Liver (tissue), 8 donors: ENCODE measurements at regions not wholly inside any gene's neighbourhood (a gene's known extent, or its start where the extent isn't known, plus 50 kb on each side); places are given as distances from the start of the nearest gene placed in this dataset.

Experiments
- DNase-seq: peaks from one replicate; pipeline ENCODE4 v3.0.0-alpha.2; 2017; ENCODE audit warnings: low spot score
- H3K27ac ChIP-seq, 2 donors: one replicate each; pipeline ENCODE4 v1.7.0; 2013; ENCODE audit warnings: inconsistent platforms in 2 of 2, low read length in 2 of 2, control low read depth in 1 of 2, low read depth in 1 of 2, mild to moderate bottlenecking in 1 of 2
- H3K27me3 ChIP-seq, 4 donors: one replicate each; pipeline versions ENCODE4 v1.6.1 to v1.7.0; 2013; ENCODE audit warnings: low read length in 3 of 4, inconsistent platforms in 1 of 4, mild to moderate bottlenecking in 1 of 4, moderate library complexity in 1 of 4; ENCODE audit not compliant: control insufficient read depth in 4 of 4, insufficient read depth in 4 of 4
- H3K36me3 ChIP-seq, 4 donors: one replicate each; pipeline versions ENCODE4 v1.6.1 to v1.7.0; 2013; ENCODE audit warnings: low read length in 3 of 4, mild to moderate bottlenecking in 3 of 4, low read depth in 1 of 4, moderate library complexity in 1 of 4; ENCODE audit not compliant: control insufficient read depth in 4 of 4, insufficient read depth in 3 of 4
- H3K4me1 ChIP-seq, 4 donors: one replicate each; pipeline versions ENCODE4 v1.6.1 to v1.7.0; 2013; ENCODE audit warnings: low read length in 3 of 4, mild to moderate bottlenecking in 3 of 4, moderate library complexity in 1 of 4; ENCODE audit not compliant: control insufficient read depth in 4 of 4, insufficient read depth in 4 of 4
- H3K4me3 ChIP-seq, 3 donors: one replicate each; pipeline versions ENCODE4 v1.6.1 to v1.7.0; 2013; ENCODE audit warnings: low read length in 3 of 3, control low read depth in 1 of 3, low read depth in 1 of 3, mild to moderate bottlenecking in 1 of 3
- H3K9ac ChIP-seq, 2 donors: one replicate each; pipeline ENCODE4 v1.7.0; 2013; ENCODE audit warnings: low read length in 2 of 2, mild to moderate bottlenecking in 2 of 2, moderate library complexity in 2 of 2, control low read depth in 1 of 2, low read depth in 1 of 2
- H3K9me3 ChIP-seq, 4 donors: one replicate each; pipeline versions ENCODE4 v1.6.1 to v1.7.0; 2013; ENCODE audit warnings: low read length in 3 of 4; ENCODE audit not compliant: control insufficient read depth in 4 of 4
- EGR1 ChIP-seq, 2 donors: IDR thresholded peaks; 2 replicates each; pipeline ENCODE4 v1.6.1; 2016 to 2018; ENCODE audit warnings: antibody characterized with exemption in 2 of 2, low read depth in 2 of 2
- FOXA1 ChIP-seq: IDR thresholded peaks from 2 replicates; pipeline ENCODE4 v1.6.1; 2016; ENCODE audit warnings: antibody characterized with exemption
- FOXA2 ChIP-seq: IDR thresholded peaks from 2 replicates; pipeline ENCODE4 v1.6.1; 2016; ENCODE audit warnings: antibody characterized with exemption
- GABPA ChIP-seq, 2 donors: IDR thresholded peaks in 1 of 2; conservative IDR thresholded peaks in 1 of 2; 2 replicates each; pipeline ENCODE4 v1.6.1; 2016; ENCODE audit warnings: antibody characterized with exemption in 2 of 2, mild to moderate bottlenecking in 1 of 2, moderate library complexity in 1 of 2
- HNF4A ChIP-seq, 2 donors: conservative IDR thresholded peaks; 2 replicates each; pipeline ENCODE4 v1.6.1; 2016; ENCODE audit warnings: antibody characterized with exemption in 2 of 2, mild to moderate bottlenecking in 2 of 2
- JUND ChIP-seq, 2 donors: IDR thresholded peaks; 2 replicates each; pipeline ENCODE4 v1.6.1; 2016; ENCODE audit warnings: antibody characterized with exemption in 2 of 2
- MAX ChIP-seq: IDR thresholded peaks from 2 replicates; pipeline ENCODE4 v1.6.1; 2016; ENCODE audit warnings: antibody characterized with exemption
- NR2F2 ChIP-seq: IDR thresholded peaks from 2 replicates; pipeline ENCODE4 v1.6.1; 2016; ENCODE audit warnings: antibody characterized with exemption
- RAD21 ChIP-seq, 2 donors: IDR thresholded peaks; 2 replicates each; pipeline ENCODE4 v1.6.1; 2016; ENCODE audit warnings: antibody characterized with exemption in 2 of 2, mild to moderate bottlenecking in 2 of 2
- RXRA ChIP-seq, 2 donors: IDR thresholded peaks; 2 replicates each; pipeline ENCODE4 v1.6.1; 2017 to 2018; ENCODE audit warnings: antibody characterized with exemption in 2 of 2, mild to moderate bottlenecking in 1 of 2
- TAF1 ChIP-seq: conservative IDR thresholded peaks from 2 replicates; pipeline ENCODE4 v1.6.1; 2016; ENCODE audit warnings: antibody characterized with exemption, mild to moderate bottlenecking
- YY1 ChIP-seq: IDR thresholded peaks from 2 replicates; pipeline ENCODE4 v1.6.1; 2016; ENCODE audit warnings: antibody characterized with exemption, mild to moderate bottlenecking
- WGBS: extraction: QIAGEN DNeasy Blood & Tissue Kit; methylation state at CpG from one replicate; pipeline ENCODE4 v1.1.7; 2013; 5-methylcytosine and 5-hydroxymethylcytosine counted together
- TF ChIP-seq, protein P1 (sequence below): IDR thresholded peaks from 2 replicates; pipeline ENCODE4 v1.6.1; 2016; ENCODE audit warnings: antibody characterized with exemption, mild to moderate bottlenecking
- TF ChIP-seq, protein P2 (sequence below): IDR thresholded peaks from 2 replicates; pipeline ENCODE4 v1.6.1; 2016; ENCODE audit warnings: antibody characterized with exemption
- TF ChIP-seq, protein P3 (sequence below): fragments of 150-350 bp; IDR thresholded peaks from 2 replicates; pipeline ENCODE4 v1.5.1; 2017; ENCODE audit warnings: improper control_type of control experiment, low read depth, low read length; ENCODE audit not compliant: missing input control
- donor health status: healthy.
- donor health status: healthy.
- donor health status: healthy.
- donor health status: healthy.
- donor health status: healthy.

GRCh38 chr15:81547521-81548132 lies 173.6 kb upstream of the TMC3 start:
- 94% methylated on average over 2 of the region's 2 CpGs for WGBS

DNA sequence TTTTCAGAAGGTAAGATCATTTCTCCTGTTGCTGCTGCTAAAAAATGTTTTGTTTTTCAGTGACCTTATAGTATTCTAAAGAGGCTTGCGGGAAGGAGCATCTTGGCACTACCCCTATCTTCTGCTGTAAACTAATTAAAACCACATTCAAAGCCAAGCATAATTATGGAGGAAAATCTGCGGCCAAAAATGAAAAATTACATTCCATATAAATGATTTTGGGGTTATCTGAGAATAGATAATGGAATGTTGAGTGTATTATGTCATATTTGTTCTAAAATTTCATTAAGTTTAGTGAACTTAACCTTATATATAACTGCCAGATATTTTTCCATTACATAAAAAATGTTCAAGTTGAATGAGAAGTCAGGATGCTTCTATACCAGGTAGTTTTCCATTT lies 170.4 kb upstream of the TMC3 start:
- TF ChIP-seq RXRA (IDR thresholded peaks at IDR 0.05), result peak in 1 of 2 donors; percentile 30
- TF ChIP-seq YY1, result no peak
- TF ChIP-seq, protein P1, sequence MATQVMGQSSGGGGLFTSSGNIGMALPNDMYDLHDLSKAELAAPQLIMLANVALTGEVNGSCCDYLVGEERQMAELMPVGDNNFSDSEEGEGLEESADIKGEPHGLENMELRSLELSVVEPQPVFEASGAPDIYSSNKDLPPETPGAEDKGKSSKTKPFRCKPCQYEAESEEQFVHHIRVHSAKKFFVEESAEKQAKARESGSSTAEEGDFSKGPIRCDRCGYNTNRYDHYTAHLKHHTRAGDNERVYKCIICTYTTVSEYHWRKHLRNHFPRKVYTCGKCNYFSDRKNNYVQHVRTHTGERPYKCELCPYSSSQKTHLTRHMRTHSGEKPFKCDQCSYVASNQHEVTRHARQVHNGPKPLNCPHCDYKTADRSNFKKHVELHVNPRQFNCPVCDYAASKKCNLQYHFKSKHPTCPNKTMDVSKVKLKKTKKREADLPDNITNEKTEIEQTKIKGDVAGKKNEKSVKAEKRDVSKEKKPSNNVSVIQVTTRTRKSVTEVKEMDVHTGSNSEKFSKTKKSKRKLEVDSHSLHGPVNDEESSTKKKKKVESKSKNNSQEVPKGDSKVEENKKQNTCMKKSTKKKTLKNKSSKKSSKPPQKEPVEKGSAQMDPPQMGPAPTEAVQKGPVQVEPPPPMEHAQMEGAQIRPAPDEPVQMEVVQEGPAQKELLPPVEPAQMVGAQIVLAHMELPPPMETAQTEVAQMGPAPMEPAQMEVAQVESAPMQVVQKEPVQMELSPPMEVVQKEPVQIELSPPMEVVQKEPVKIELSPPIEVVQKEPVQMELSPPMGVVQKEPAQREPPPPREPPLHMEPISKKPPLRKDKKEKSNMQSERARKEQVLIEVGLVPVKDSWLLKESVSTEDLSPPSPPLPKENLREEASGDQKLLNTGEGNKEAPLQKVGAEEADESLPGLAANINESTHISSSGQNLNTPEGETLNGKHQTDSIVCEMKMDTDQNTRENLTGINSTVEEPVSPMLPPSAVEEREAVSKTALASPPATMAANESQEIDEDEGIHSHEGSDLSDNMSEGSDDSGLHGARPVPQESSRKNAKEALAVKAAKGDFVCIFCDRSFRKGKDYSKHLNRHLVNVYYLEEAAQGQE, result no peak
- TF ChIP-seq, protein P2, sequence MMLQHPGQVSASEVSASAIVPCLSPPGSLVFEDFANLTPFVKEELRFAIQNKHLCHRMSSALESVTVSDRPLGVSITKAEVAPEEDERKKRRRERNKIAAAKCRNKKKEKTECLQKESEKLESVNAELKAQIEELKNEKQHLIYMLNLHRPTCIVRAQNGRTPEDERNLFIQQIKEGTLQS, result no peak
- Histone ChIP-seq H3K27me3 (no peaks in the 10 kb centered on the region), H3K9ac (no peak overlapping the region), H3K9me3 (no peaks in the 10 kb centered on the region), H3K4me1 (no peaks in the 10 kb centered on the region), H3K27ac (no peak overlapping the region), H3K4me3 (no peak overlapping the region), H3K36me3 (no peaks in the 10 kb centered on the region)
- DNase-seq, result no peak
- 84% methylated on average over 2 of the region's 2 CpGs for WGBS

More at GRCh38 chr15:81547521-81548132, 173.6 kb upstream of the TMC3 start:
- Histone ChIP-seq H3K9ac (no peak overlapping the region), H3K27ac (no peak overlapping the region), H3K4me1 (no peaks in the 10 kb centered on the region), H3K4me3 (no peak overlapping the region), H3K9me3 (no peaks in the 10 kb centered on the region), H3K36me3 (no peaks in the 10 kb centered on the region), H3K27me3 (no peaks in the 10 kb centered on the region)
- TF ChIP-seq HNF4A (conservative IDR thresholded peaks at IDR 0.05) (no peak), EGR1 (IDR thresholded peaks at IDR 0.05; ENCODE audit: low read depth in 2 of 2) (no peak), JUND (IDR thresholded peaks at IDR 0.05) (no peak), GABPA (IDR thresholded peaks at IDR 0.05 in 1 of 2, conservative IDR thresholded peaks at IDR 0.05 in 1 of 2) (no peak), MAX (no peak), RAD21 (IDR thresholded peaks at IDR 0.05) (no peak), YY1 (no peak)
- TF ChIP-seq, protein P3, sequence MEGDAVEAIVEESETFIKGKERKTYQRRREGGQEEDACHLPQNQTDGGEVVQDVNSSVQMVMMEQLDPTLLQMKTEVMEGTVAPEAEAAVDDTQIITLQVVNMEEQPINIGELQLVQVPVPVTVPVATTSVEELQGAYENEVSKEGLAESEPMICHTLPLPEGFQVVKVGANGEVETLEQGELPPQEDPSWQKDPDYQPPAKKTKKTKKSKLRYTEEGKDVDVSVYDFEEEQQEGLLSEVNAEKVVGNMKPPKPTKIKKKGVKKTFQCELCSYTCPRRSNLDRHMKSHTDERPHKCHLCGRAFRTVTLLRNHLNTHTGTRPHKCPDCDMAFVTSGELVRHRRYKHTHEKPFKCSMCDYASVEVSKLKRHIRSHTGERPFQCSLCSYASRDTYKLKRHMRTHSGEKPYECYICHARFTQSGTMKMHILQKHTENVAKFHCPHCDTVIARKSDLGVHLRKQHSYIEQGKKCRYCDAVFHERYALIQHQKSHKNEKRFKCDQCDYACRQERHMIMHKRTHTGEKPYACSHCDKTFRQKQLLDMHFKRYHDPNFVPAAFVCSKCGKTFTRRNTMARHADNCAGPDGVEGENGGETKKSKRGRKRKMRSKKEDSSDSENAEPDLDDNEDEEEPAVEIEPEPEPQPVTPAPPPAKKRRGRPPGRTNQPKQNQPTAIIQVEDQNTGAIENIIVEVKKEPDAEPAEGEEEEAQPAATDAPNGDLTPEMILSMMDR, result no peak
- DNase-seq, result no peak

GRCh38 chr15:81540909-81541308 lies 166.9 kb upstream of the TMC3 start:
- TF ChIP-seq FOXA1, result no peak
- no peak for TF ChIP-seq TAF1
- TF ChIP-seq GABPA (IDR thresholded peaks at IDR 0.05 in 1 of 2, conservative IDR thresholded peaks at IDR 0.05 in 1 of 2), result no peak
- TF ChIP-seq NR2F2, result no peak
- TF ChIP-seq, protein P2, result no peak
- TF ChIP-seq JUND (IDR thresholded peaks at IDR 0.05), result no peak
- no peak for TF ChIP-seq RXRA (IDR thresholded peaks at IDR 0.05)
- no peak for TF ChIP-seq FOXA2
- no peak for TF ChIP-seq EGR1 (IDR thresholded peaks at IDR 0.05; ENCODE audit: low read depth in 2 of 2)
- TF ChIP-seq MAX, result no peak
- no peak for DNase-seq
- no peak overlapping the region for H3K9ac ChIP-seq
- no peaks in the 10 kb centered on the region for H3K4me1 ChIP-seq
- H3K27ac ChIP-seq, result no peak overlapping the region
- no peaks in the 10 kb centered on the region for H3K27me3 ChIP-seq
- no peaks in the 10 kb centered on the region for H3K9me3 ChIP-seq
- H3K36me3 ChIP-seq, result no peaks in the 10 kb centered on the region
- H3K4me3 ChIP-seq, result no peak overlapping the region
